ENCODE measurements at regions not wholly inside any gene's neighbourhood (a gene's known extent, or its start where the extent isn't known, plus 50 kb on each side); places are given as distances from the start of the nearest gene placed in this dataset.

GRCh38 chr18:14905350-14905749 lies 157.4 kb downstream of the ANKRD30B start:
- TF ChIP-seq POLR2AphosphoS5 (IDR thresholded peaks at IDR 0.05), result no peak
- TF ChIP-seq, protein P1, sequence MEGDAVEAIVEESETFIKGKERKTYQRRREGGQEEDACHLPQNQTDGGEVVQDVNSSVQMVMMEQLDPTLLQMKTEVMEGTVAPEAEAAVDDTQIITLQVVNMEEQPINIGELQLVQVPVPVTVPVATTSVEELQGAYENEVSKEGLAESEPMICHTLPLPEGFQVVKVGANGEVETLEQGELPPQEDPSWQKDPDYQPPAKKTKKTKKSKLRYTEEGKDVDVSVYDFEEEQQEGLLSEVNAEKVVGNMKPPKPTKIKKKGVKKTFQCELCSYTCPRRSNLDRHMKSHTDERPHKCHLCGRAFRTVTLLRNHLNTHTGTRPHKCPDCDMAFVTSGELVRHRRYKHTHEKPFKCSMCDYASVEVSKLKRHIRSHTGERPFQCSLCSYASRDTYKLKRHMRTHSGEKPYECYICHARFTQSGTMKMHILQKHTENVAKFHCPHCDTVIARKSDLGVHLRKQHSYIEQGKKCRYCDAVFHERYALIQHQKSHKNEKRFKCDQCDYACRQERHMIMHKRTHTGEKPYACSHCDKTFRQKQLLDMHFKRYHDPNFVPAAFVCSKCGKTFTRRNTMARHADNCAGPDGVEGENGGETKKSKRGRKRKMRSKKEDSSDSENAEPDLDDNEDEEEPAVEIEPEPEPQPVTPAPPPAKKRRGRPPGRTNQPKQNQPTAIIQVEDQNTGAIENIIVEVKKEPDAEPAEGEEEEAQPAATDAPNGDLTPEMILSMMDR (IDR thresholded peaks at IDR 0.05), result no peak
- no peak for TF ChIP-seq POLR2A (IDR thresholded peaks at IDR 0.05)
